A673 (cell line): ENCODE measurements at regions not wholly inside any gene's neighbourhood (a gene's known extent, or its start where the extent isn't known, plus 50 kb on each side); places are given as distances from the start of the nearest gene placed in this dataset.

Source experiments
- CTCF ChIP-seq: fragments of 300-800, 200-600 bp; sonication (generic); conservative IDR thresholded peaks from 2 replicates; pipeline ENCODE4 v1.5.1; 2017; ENCODE audit warnings: low read depth, mild to moderate bottlenecking, antibody characterized with exemption, low read length, moderate library complexity, mixed read lengths
- EZH2 ChIP-seq: fragments of 200-600 bp; sonication (generic); IDR thresholded peaks from 2 replicates; pipeline ENCODE4 v1.6.1; 2017; ENCODE audit warnings: borderline replicate concordance, low read depth, mild to moderate bottlenecking, mixed read lengths, antibody characterized with exemption, low read length; ENCODE audit not compliant: poor library complexity, severe bottlenecking

- TF ChIP-seq CTCF (no peak), EZH2 (no peak)
Observed at GRCh38 chr5:130759061-130759460, 406.0 kb downstream of the HINT1 start.
